ENCODE measurements at regions not wholly inside any gene's neighbourhood (a gene's known extent, or its start where the extent isn't known, plus 50 kb on each side); places are given as distances from the start of the nearest gene placed in this dataset.

DNA sequence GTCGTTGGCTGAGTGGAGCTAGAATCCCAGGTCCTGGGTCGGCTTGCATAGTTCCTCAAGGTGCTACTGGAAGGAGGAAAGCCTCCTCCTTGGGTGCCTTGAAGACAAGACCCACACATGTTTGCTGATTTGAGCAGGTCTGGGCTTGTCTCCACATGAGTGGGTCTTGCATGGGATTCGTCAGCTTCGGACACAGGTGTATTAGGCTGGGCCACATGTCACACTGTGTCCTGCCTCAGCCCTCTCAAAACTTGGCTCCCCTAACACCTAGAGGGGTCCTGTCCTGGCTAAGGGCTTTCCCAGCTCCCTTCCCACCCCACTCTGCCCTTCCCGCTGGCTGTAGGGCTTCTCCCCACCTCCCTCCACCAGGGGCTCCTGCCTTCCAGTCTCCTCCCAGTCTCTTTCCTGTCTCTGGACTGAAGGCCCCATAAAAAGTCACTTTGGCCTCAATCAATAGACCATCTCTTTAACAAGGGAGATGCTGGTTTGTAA is 73.0 kb upstream of the ADPGK start:
- no peaks in the 10 kb centered on the region for H3K9me3 ChIP-seq

DNA sequence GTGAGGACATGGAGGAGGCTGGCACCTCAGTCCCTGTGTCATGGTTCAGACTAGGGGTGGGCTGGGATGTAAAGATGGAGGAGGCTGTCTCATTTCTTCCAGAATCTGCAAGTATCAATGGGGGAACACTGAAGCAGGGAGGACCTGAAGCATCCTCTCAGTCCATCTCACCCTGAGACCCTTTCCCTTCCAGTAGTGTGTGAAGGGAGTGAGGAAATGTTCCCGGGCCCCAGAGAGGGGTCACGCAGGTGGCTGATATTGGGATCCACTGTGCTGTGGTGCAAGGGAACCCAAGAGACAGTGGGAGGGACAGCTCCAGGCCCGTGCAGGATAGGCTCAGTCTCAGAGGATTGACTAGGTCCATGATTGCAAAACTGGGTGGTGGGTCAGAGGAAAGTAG is 72.2 kb upstream of the ADPGK start:
- no peak for DNase-seq
- Histone ChIP-seq H3K4me1 (no peaks in the 10 kb centered on the region), H3K27me3 (peaks cover 7% of the 10 kb centered on the region; the same call in 1 of the 2 replicates), H3K9me3 (no peaks in the 10 kb centered on the region), H3K4me3 (ENCODE audit: low read depth, low read length) (no peak overlapping the region), H3K36me3 (no peaks in the 10 kb centered on the region)
- TF ChIP-seq, protein P1, sequence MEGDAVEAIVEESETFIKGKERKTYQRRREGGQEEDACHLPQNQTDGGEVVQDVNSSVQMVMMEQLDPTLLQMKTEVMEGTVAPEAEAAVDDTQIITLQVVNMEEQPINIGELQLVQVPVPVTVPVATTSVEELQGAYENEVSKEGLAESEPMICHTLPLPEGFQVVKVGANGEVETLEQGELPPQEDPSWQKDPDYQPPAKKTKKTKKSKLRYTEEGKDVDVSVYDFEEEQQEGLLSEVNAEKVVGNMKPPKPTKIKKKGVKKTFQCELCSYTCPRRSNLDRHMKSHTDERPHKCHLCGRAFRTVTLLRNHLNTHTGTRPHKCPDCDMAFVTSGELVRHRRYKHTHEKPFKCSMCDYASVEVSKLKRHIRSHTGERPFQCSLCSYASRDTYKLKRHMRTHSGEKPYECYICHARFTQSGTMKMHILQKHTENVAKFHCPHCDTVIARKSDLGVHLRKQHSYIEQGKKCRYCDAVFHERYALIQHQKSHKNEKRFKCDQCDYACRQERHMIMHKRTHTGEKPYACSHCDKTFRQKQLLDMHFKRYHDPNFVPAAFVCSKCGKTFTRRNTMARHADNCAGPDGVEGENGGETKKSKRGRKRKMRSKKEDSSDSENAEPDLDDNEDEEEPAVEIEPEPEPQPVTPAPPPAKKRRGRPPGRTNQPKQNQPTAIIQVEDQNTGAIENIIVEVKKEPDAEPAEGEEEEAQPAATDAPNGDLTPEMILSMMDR (IDR thresholded peaks at IDR 0.05; ENCODE audit: low read depth, low read length): no peak

More for the DNA sequence above, 73.0 kb upstream of the ADPGK start:
- peaks cover 7% of the 10 kb centered on the region; the same call in 1 of the 2 replicates for H3K27me3 ChIP-seq
- TF ChIP-seq, protein P1 (IDR thresholded peaks at IDR 0.05; ENCODE audit: low read depth, low read length): no peak
- H3K4me1 ChIP-seq: no peaks in the 10 kb centered on the region
- no peaks in the 10 kb centered on the region for H3K36me3 ChIP-seq
- no peak overlapping the region for H3K4me3 ChIP-seq (ENCODE audit: low read depth, low read length)
- no peak for DNase-seq

DNA sequence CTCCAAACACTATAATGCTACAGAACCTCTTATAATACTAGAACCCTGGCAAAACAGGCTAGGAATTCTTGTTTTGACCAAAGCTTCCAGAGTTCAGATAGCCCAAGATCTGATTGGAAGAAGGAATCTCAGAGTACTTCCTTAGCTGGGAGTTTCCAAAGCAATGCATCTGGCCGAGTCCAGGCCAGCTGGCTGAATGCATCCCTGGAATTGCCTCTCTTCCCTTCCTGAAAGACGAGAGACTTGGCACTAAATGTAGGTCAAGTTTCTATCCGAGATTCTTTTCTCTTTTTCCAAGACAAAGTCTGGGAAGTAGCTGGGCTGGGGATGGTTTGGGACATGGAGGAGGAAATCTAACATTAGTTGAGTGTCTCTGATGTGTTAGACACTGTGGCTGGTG is 68.7 kb upstream of the ADPGK start:
- TF ChIP-seq, protein P1 (IDR thresholded peaks at IDR 0.05; ENCODE audit: low read depth, low read length): no peak
- Histone ChIP-seq H3K4me1 (no peaks in the 10 kb centered on the region), H3K9me3 (no peaks in the 10 kb centered on the region), H3K27me3 (peaks cover 7% of the 10 kb centered on the region), H3K36me3 (no peaks in the 10 kb centered on the region), H3K4me3 (ENCODE audit: low read depth, low read length) (no peak overlapping the region)
- DNase-seq: no peak

DNA sequence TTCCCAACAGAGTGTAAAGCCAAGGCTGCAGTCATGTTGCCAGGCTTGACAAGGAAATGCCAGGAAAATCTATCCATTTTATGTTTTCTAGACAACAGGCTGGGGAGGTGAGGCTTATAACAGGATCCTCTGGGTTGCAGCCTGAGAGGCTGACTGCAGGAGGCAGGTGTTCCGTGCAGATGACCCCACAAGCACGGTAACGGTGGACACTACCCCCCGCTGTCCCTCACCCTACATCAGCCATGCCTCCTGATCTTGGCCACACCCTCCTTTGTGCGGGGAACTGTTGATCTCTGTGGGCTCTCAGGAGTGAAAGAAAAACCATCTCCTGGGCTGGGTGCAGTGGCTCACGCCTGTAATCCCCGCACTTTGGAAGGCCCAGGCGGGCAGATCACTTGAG is 68.0 kb upstream of the ADPGK start:
- Histone ChIP-seq H3K9me3 (no peaks in the 10 kb centered on the region), H3K4me3 (ENCODE audit: low read depth, low read length) (no peak overlapping the region), H3K27me3 (peaks cover 7% of the 10 kb centered on the region), H3K36me3 (no peaks in the 10 kb centered on the region), H3K4me1 (no peaks in the 10 kb centered on the region)
- no peak for DNase-seq
- TF ChIP-seq, protein P1 (IDR thresholded peaks at IDR 0.05; ENCODE audit: low read depth, low read length): no peak

DNA sequence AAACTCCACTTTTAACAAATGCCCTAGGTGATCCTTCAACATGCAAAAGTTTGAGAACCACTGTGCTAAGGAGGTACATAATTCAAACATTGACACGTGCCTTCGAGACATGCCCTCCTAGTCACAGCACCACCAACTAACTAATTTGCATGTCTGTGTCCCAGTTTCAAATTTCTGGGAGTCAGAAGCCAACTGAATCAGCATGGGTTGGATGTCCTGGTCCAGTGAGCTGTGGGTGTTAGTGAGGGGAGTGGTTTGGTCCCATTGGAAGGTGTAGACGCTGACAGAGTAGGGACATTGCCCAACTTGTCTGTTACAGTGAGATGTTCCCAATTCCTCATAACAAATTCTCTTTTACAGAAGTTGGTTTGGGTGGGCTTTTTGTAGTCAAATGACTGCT is 67.3 kb upstream of the ADPGK start:
- H3K27me3 ChIP-seq: peaks cover 7% of the 10 kb centered on the region
- H3K4me1 ChIP-seq: no peaks in the 10 kb centered on the region
- TF ChIP-seq, protein P1 (IDR thresholded peaks at IDR 0.05; ENCODE audit: low read depth, low read length): no peak
- H3K4me3 ChIP-seq (ENCODE audit: low read depth, low read length): no peak overlapping the region
- no peaks in the 10 kb centered on the region for H3K9me3 ChIP-seq
- no peak for DNase-seq
- H3K36me3 ChIP-seq: no peaks in the 10 kb centered on the region

DNA sequence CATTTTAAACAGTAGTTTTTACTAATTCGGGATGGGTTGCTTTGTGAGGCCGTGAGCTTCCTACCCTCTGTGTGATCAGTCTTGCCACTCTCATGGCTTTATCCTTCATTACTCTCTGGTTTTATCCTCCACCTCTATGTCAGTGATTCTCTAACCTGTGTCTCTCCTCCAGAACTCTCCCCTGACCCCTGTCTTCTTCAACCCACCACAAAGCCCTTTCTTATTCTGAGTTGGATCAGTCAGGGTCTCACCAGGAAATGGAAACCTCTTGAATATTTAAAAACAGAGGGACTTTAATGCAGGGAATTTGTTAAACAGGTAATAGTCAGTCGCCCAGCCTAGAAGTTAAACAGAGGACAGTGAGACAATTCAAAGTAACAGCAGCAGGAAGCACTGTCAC is 64.2 kb upstream of the ADPGK start:
- H3K27me3 ChIP-seq: peaks cover 7% of the 10 kb centered on the region

More for the DNA sequence above, 64.2 kb upstream of the ADPGK start:
- no peak for DNase-seq
- no peak overlapping the region for H3K4me3 ChIP-seq (ENCODE audit: low read depth, low read length)
- no peaks in the 10 kb centered on the region for H3K4me1 ChIP-seq
- H3K36me3 ChIP-seq: no peaks in the 10 kb centered on the region
- TF ChIP-seq, protein P1 (IDR thresholded peaks at IDR 0.05; ENCODE audit: low read depth, low read length): no peak
- H3K9me3 ChIP-seq: no peaks in the 10 kb centered on the region

Measured in BE2C (cell line).